Stimulated activated CD8-positive, alpha-beta memory T cell treated with anti-CD3 and anti-CD28 coated beads, Interleukin-7, amount 100 ng/mL, for 1 hour (primary cell): ENCODE measurements at regions not wholly inside any gene's neighbourhood (a gene's known extent, or its start where the extent isn't known, plus 50 kb on each side); places are given as distances from the start of the nearest gene placed in this dataset.

Experiments used
- DNase-seq, 2 donors: peaks; one replicate each; pipeline ENCODE4 v3.0.0-alpha.2; 2020; ENCODE audit warnings: low read depth in 2 of 2

GRCh38 chr9:630817-631216 is 210.7 kb upstream of the DMRT1 start:
- no peak for DNase-seq

GRCh38 chr9:631596-631995 is 209.9 kb upstream of the DMRT1 start:
- DNase-seq, result no peak

- no peak for DNase-seq
Observed at GRCh38 chr9:633461-633860, 208.0 kb upstream of the DMRT1 start.

GRCh38 chr9:636931-637591 is 204.4 kb upstream of the DMRT1 start:
- DNase-seq, result no peak

DNA sequence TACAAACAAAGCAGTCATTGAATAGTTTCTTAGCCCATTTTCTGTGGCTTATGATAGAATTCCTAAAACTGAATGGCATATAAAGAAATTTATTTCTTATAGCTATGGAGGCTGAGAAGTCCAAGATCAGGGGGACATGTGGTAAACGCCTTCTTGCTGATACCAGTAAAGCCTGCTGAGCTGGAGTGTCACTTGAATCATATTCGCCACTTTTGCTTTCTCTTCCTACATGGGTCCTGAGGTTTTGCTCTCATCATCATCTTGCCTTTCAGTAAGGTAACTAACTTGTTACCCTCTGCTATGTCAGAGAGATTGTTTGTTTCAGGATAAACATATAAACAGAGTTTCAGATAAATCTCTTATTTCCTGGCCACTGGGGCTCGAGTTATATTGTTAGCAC is 203.3 kb upstream of the DMRT1 start:
- DNase-seq, result no peak

GRCh38 chr9:642014-642413 is 199.5 kb upstream of the DMRT1 start:
- DNase-seq, result no peak

GRCh38 chr9:643966-644365 is 197.5 kb upstream of the DMRT1 start:
- DNase-seq, result no peak

GRCh38 chr9:647522-647921 is 194.0 kb upstream of the DMRT1 start:
- DNase-seq, result no peak

DNA sequence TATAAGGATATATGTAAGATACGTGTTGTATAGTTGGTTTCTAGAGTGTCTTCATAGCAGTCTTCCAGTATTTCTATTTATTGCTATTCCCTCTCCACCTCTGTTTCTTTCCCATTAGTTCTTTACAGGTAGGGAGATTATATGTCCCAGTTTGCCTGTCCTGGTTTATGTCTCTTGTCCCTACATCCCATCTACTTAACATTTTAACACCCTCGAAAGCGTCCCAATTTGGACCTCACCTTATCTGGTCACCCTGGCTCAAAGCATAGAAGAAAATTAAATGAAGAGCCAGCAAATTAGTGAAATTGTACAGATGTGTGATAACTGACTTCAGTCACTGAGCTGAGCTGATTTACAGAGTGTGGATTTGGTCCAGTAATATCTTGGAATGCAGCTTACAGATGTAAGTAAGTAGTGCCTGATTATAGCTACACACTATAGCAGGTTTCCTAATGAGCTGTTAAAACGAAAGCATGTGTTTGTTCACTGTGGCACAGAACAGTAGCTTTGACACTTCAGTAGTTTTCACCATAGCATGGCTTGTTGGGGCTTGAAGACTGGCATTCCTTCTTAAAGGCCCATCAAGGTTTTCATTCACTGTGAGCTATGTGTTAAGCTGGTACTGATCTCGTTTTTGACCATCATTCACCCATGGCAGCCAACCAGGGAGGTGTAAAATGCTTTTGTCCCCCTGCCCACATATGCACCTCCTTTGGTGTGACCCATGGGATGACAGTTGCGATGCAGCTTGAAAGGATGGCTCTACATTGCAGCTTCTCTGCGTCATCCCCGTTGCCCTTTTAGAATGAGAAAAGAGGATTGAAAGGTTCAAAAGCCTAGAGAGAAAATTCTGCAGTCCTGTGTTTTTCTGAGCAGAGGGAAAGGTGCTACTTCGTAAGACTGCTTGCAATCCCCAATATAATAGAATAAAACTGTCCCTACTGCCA is 192.1 kb upstream of the DMRT1 start:
- no peak for DNase-seq

GRCh38 chr9:650362-650761 is 191.1 kb upstream of the DMRT1 start:
- no peak for DNase-seq

DNA sequence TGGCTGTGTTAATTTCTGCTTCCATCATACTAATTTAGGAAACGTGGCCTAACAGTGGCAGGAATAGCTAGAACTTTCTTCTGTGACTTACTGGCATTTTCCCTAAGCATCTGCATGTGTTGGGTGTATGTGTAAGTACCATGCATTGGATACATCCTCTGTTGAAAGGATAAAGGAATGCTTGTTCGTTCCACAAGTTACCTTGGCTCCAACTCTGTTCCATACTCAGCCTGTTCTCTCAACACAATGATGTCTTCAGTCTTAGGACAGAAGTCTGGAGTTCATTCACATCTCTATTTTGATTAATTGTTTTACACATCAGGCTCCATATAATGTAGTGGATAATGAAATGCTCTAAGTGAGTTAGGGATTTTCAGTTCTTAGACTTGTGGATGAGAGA is 190.1 kb upstream of the DMRT1 start:
- DNase-seq, result no peak

DNA sequence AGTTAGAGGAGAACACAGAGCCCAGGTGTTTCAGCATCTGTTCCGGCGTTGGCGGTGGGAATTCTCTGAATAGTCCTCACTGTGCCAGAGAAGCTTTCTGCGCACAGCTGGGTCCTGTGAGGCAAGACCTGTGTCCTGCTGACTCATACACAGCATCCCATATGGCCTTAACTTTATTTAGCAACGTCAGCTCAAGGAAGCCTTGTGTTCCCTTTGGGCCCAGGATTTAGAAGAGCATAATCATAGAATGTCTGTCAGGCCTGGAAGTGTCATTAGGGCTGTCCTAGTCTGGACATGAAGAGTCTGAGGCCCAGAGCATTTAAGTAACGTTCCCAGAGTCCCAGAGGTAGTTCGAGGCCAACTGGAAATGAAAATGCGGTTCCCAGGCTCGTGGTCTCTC is 188.6 kb upstream of the DMRT1 start:
- no peak for DNase-seq

DNA sequence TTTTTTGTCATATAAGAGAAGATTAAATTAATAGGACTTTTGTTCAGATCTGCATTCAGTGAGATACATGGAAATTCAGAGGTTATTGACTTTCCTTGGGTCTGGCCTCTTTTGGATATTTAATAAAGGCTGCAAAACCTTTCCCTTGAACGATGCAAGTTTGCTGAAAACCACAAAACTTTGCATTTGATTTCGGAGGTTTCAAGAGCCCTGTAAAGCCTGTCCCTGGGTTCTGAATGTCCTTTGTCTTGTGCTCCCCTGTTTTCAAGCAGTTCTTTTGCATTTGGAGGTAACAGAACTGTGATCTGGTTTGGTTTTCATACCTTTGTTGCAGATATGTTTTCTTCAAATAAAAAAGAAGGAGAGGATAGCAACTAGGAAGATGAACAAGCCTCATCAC is 188.1 kb upstream of the DMRT1 start:
- DNase-seq, result no peak

- DNase-seq, result no peak
Observed at GRCh38 chr9:653856-654387, 187.6 kb upstream of the DMRT1 start.

- DNase-seq, result no peak
Observed at GRCh38 chr9:655875-656274, 185.6 kb upstream of the DMRT1 start.

DNA sequence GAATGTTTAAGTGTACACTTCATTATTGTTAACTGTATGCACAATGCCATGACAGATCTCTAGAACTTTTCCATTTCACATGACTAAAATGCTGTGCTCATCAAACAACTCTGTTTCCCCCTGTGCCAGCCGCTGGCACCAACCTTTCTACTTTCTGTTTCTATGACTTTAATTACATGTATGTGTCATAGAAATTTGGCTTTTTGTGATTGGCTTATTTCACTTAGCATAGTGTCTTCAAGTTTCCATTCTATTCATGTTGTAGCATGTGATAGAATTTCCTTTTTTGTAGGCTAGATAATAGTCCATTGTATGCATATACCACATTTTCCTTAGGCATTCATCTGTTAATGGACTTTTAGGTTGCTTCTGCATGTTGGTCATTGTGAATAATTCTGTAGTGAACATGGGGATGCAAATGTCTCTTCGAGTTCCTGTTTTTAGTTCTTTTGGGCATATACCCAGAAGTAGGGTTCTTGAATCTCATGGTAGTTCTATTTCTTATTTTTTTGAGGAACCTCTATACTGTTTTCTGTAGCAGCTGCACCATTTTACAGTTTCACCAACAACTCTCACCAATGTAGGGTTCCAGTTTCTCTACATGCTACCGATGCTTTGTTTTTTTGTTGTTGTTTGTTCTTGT is 184.4 kb upstream of the DMRT1 start:
- DNase-seq, result no peak

GRCh38 chr9:659286-659685 is 182.2 kb upstream of the DMRT1 start:
- no peak for DNase-seq

GRCh38 chr9:660227-660626 is 181.3 kb upstream of the DMRT1 start:
- DNase-seq, result no peak

GRCh38 chr9:663541-663940 is 178.0 kb upstream of the DMRT1 start:
- no peak for DNase-seq

GRCh38 chr9:665296-665695 is 176.2 kb upstream of the DMRT1 start:
- no peak for DNase-seq

GRCh38 chr9:671997-672396 is 169.5 kb upstream of the DMRT1 start:
- DNase-seq, result no peak

DNA sequence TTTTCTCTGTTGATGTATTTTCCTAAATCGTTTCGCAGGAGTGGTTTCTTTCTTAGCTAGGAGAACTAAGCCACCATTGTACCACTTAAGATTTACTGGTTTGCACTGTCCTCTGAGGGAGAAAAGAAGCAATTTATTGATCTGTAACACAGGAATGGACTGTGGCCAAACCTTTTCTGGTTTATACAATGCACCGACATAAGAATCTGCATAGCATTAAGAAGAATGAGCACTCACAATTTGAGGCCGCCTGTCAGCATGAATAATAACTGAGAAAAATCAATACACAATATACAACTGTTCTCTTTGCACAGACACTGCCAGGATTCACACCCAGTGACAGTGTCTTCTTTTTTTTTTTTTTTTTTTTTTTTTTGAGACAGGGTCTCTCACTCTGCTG is 168.6 kb upstream of the DMRT1 start:
- no peak for DNase-seq
